HL-60 (cell line): ENCODE measurements at regions not wholly inside any gene's neighbourhood (a gene's known extent, or its start where the extent isn't known, plus 50 kb on each side); places are given as distances from the start of the nearest gene placed in this dataset.

Experiments used
- DNase-seq, 2 experiments: peaks; one replicate each; pipeline ENCODE4 v3.0.0-alpha.2; 2010 to 2020; ENCODE audit warnings: low read depth in 1 of 2, low spot score in 1 of 2
- H3K27ac ChIP-seq: fragments of 250-450 bp; sonication (Bioruptor Pico); replicated peaks from 2 replicates; pipeline ENCODE4 v1.5.1; 2020; ENCODE audit warnings: mild to moderate bottlenecking, moderate library complexity
- H3K27me3 ChIP-seq: fragments of 250-450 bp; sonication (Bioruptor Pico); 2 replicates; pipeline ENCODE4 v1.5.1; 2021; ENCODE audit warnings: mild to moderate bottlenecking, moderate library complexity; ENCODE audit not compliant: insufficient read depth, poor library complexity, severe bottlenecking
- H3K4me3 ChIP-seq: replicated peaks from 2 replicates; pipeline ENCODE4 v1.5.1; 2011; ENCODE audit warnings: mild to moderate bottlenecking, control low read depth, low read length; ENCODE audit not compliant: insufficient read depth
- GABPA ChIP-seq: IDR thresholded peaks from 2 replicates; pipeline ENCODE4 v1.6.1; 2012; ENCODE audit warnings: low read depth
- POLR2AphosphoS5 ChIP-seq: IDR thresholded peaks from 2 replicates; pipeline ENCODE4 v1.6.1; 2012; ENCODE audit warnings: low read depth
- REST ChIP-seq: IDR thresholded peaks from 2 replicates; pipeline ENCODE4 v1.6.1; 2012; ENCODE audit warnings: low read depth; ENCODE audit not compliant: insufficient replicate concordance
- SPI1 ChIP-seq: IDR thresholded peaks from 2 replicates; pipeline ENCODE4 v1.6.1; 2012; ENCODE audit warnings: low read depth, mild to moderate bottlenecking, borderline replicate concordance
- TF ChIP-seq, protein P1 (sequence below): IDR thresholded peaks from one replicate; pipeline ENCODE4 v1.5.1; 2011; ENCODE audit warnings: low read length, control low read depth, inconsistent platforms; ENCODE audit not compliant: insufficient read depth

DNA sequence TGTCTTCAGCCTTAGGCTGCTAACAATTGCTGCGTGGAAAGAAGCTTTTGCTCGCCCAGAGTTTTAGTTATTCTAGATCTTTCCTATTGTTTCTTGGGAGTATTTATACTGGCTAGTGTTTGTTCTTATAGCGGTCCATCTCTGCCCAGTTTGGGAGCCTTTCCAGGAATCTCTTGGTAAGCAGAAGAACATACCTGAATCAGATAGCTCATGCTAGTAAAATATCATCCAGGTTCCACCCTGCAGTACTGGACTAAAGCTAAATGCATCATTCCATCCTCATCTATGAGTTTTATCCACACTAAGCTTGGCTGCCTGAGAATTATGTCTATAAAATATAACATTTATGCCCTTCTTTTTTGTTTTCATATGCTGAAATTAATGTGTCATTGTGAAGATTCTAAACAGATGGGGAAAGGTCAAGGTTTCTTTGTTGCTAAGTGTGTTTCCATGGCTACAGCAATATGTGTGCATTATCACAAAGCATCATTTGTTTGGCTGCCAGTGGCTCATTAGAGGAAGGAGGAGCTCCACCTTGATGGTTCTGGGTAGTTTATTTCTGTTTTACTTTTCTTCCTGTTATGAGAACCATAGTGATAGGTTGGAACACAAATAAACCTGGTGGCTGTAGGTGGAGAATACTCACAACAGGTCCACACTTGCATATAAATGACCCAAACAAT lies 182.8 kb downstream of the PIK3C3 start:
- TF ChIP-seq, protein P1, sequence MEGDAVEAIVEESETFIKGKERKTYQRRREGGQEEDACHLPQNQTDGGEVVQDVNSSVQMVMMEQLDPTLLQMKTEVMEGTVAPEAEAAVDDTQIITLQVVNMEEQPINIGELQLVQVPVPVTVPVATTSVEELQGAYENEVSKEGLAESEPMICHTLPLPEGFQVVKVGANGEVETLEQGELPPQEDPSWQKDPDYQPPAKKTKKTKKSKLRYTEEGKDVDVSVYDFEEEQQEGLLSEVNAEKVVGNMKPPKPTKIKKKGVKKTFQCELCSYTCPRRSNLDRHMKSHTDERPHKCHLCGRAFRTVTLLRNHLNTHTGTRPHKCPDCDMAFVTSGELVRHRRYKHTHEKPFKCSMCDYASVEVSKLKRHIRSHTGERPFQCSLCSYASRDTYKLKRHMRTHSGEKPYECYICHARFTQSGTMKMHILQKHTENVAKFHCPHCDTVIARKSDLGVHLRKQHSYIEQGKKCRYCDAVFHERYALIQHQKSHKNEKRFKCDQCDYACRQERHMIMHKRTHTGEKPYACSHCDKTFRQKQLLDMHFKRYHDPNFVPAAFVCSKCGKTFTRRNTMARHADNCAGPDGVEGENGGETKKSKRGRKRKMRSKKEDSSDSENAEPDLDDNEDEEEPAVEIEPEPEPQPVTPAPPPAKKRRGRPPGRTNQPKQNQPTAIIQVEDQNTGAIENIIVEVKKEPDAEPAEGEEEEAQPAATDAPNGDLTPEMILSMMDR: no peak
- TF ChIP-seq GABPA: no peak
- no peak for TF ChIP-seq SPI1
- no peaks in the 10 kb centered on the region for H3K27me3 ChIP-seq
- DNase-seq: no peak
- no peak overlapping the region for H3K27ac ChIP-seq
- H3K4me3 ChIP-seq: no peak overlapping the region

DNA sequence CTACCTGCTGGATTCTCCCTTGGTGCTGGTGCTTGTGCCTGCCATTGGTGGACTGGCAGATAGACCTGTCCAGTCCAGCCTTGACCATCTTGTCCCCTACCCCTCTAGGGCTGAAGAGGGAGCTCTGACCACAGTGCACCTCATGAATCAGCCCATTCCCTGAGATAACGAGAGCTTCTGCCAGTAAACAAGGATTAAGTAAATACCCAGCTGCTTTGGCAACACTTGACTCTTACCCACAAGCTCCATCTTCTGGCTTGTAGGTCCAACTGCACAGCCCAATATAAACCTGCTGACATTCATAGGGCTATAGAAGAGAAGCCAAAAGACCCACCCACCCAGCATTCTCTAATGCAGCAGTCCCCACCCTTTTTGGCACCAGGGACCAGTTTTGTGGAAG lies 186.4 kb downstream of the PIK3C3 start:
- TF ChIP-seq, protein P1: no peak
- TF ChIP-seq SPI1 (no peak), REST (no peak), POLR2AphosphoS5 (no peak), GABPA (no peak)
- H3K4me3 ChIP-seq: no peak overlapping the region
- no peak for DNase-seq
- no peaks in the 10 kb centered on the region for H3K27me3 ChIP-seq
- H3K27ac ChIP-seq: no peak overlapping the region

GRCh38 chr18:42155024-42155423 lies 200.0 kb downstream of the PIK3C3 start:
- no peak for DNase-seq
- H3K27me3 ChIP-seq: no peaks in the 10 kb centered on the region
- no peak overlapping the region for H3K27ac ChIP-seq
- no peak overlapping the region for H3K4me3 ChIP-seq
- no peak for TF ChIP-seq SPI1
- no peak for TF ChIP-seq GABPA
- TF ChIP-seq, protein P1: no peak
- no peak for TF ChIP-seq POLR2AphosphoS5
- no peak for TF ChIP-seq REST

- DNase-seq: no peak
- no peaks in the 10 kb centered on the region for H3K27me3 ChIP-seq
- TF ChIP-seq, protein P1: no peak
- TF ChIP-seq GABPA (no peak), REST (no peak), POLR2AphosphoS5 (no peak), SPI1 (no peak)
- H3K27ac ChIP-seq: no peak overlapping the region
- no peak overlapping the region for H3K4me3 ChIP-seq
Measured at GRCh38 chr18:42156281-42156680, 201.2 kb downstream of the PIK3C3 start.
